ENCODE measurements at regions not wholly inside any gene's neighbourhood (a gene's known extent, or its start where the extent isn't known, plus 50 kb on each side); places are given as distances from the start of the nearest gene placed in this dataset.

- no peaks in the 10 kb centered on the region for H3K4me1 ChIP-seq (ENCODE audit: control insufficient read depth, insufficient read depth, low read length)
- no peaks in the 10 kb centered on the region for H3K36me3 ChIP-seq (ENCODE audit: control insufficient read depth, insufficient read depth, low read length)
- H3K27ac ChIP-seq (ENCODE audit: low read length) = no peak overlapping the region
- DNase-seq = no peak
- no peaks in the 10 kb centered on the region for H3K27me3 ChIP-seq (ENCODE audit: control insufficient read depth, insufficient read depth, low read length)
- no peak overlapping the region for H3K4me3 ChIP-seq (ENCODE audit: low read length)
- no peaks in the 10 kb centered on the region for H3K9me3 ChIP-seq (ENCODE audit: control insufficient read depth, low read depth, low read length)
- WGBS (ENCODE audit: insufficient coverage, low lambda C conversion rate) = 100% methylated on average over 1 of the region's 2 CpGs
Measured at GRCh38 chr6:147037881-147038280, 166.3 kb upstream of the STXBP5 start.

- peaks cover 4% of the 10 kb centered on the region for H3K9me3 ChIP-seq (ENCODE audit: control insufficient read depth, low read depth, low read length)
- 100% methylated on average over 1 of the region's 2 CpGs for WGBS (ENCODE audit: insufficient coverage, low lambda C conversion rate)
- no peak overlapping the region for H3K4me3 ChIP-seq (ENCODE audit: low read length)
- H3K27ac ChIP-seq (ENCODE audit: low read length) = no peak overlapping the region
- H3K36me3 ChIP-seq (ENCODE audit: control insufficient read depth, insufficient read depth, low read length) = no peaks in the 10 kb centered on the region
- no peaks in the 10 kb centered on the region for H3K27me3 ChIP-seq (ENCODE audit: control insufficient read depth, insufficient read depth, low read length)
- no peak for DNase-seq
- no peaks in the 10 kb centered on the region for H3K4me1 ChIP-seq (ENCODE audit: control insufficient read depth, insufficient read depth, low read length)
Measured at GRCh38 chr6:147040121-147040910, 163.9 kb upstream of the STXBP5 start.

GRCh38 chr6:147042679-147043078 lies 161.5 kb upstream of the STXBP5 start:
- Histone ChIP-seq H3K9me3 (ENCODE audit: control insufficient read depth, low read depth, low read length) (peaks cover 4% of the 10 kb centered on the region), H3K27me3 (ENCODE audit: control insufficient read depth, insufficient read depth, low read length) (no peaks in the 10 kb centered on the region), H3K27ac (ENCODE audit: low read length) (no peak overlapping the region), H3K36me3 (ENCODE audit: control insufficient read depth, insufficient read depth, low read length) (no peaks in the 10 kb centered on the region), H3K4me1 (ENCODE audit: control insufficient read depth, insufficient read depth, low read length) (no peaks in the 10 kb centered on the region), H3K4me3 (ENCODE audit: low read length) (no peak overlapping the region)
- no CpG with 5 or more reads among the region's 2 CpGs for WGBS (ENCODE audit: insufficient coverage, low lambda C conversion rate)
- no peak for DNase-seq

- Histone ChIP-seq H3K9me3 (ENCODE audit: control insufficient read depth, low read depth, low read length) (peaks cover 4% of the 10 kb centered on the region), H3K4me3 (ENCODE audit: low read length) (no peak overlapping the region), H3K27ac (ENCODE audit: low read length) (no peak overlapping the region), H3K36me3 (ENCODE audit: control insufficient read depth, insufficient read depth, low read length) (no peaks in the 10 kb centered on the region), H3K27me3 (ENCODE audit: control insufficient read depth, insufficient read depth, low read length) (no peaks in the 10 kb centered on the region), H3K4me1 (ENCODE audit: control insufficient read depth, insufficient read depth, low read length) (no peaks in the 10 kb centered on the region)
- WGBS (ENCODE audit: insufficient coverage, low lambda C conversion rate) = 80% methylated on average over 1 of the region's 5 CpGs
- no peak for DNase-seq
Measured at GRCh38 chr6:147043994-147044477, 160.2 kb upstream of the STXBP5 start.

DNA sequence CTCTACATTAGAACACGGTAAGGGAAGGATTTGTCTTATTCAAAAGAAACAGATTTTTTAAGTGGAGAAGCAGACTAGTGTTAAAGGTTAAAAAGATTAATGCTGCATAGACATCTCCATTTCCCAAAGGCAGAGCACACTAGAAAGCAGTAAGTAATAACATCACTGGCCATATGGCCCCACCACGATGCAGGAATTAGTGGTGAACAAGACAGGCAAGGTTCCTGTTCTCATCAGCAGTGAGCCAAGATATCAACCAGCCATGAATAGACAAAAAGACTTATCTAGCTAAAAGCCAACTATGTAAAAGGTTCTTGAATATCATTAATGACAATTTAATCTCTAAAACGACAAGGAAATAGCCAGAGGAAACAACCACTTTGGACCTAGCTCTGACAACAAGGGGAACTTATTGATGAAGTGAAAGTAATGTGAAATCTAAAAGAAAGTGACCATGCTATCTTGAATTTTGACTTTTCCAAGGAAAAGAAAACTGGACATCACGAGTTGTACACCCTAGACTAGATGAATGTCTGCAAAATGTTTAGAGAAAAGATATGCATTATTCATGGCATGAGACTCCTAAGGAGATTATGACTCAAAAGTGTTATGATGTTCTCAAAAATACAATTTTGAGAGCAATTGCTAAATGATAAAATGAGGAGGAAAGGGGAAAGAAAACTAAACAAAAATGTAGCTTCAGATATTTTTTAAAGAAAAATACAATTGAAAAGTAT lies 157.9 kb upstream of the STXBP5 start:
- DNase-seq = no peak
- Histone ChIP-seq H3K27me3 (ENCODE audit: control insufficient read depth, insufficient read depth, low read length) (no peaks in the 10 kb centered on the region), H3K4me3 (ENCODE audit: low read length) (no peak overlapping the region), H3K36me3 (ENCODE audit: control insufficient read depth, insufficient read depth, low read length) (no peaks in the 10 kb centered on the region), H3K4me1 (ENCODE audit: control insufficient read depth, insufficient read depth, low read length) (no peaks in the 10 kb centered on the region), H3K9me3 (ENCODE audit: control insufficient read depth, low read depth, low read length) (peaks cover 4% of the 10 kb centered on the region), H3K27ac (ENCODE audit: low read length) (no peak overlapping the region)
- 86% methylated on average over 3 of the region's 4 CpGs for WGBS (ENCODE audit: insufficient coverage, low lambda C conversion rate)

GRCh38 chr6:147048930-147049329 lies 155.3 kb upstream of the STXBP5 start:
- DNase-seq = no peak
- Histone ChIP-seq H3K9me3 (ENCODE audit: control insufficient read depth, low read depth, low read length) (peaks cover 4% of the 10 kb centered on the region), H3K4me1 (ENCODE audit: control insufficient read depth, insufficient read depth, low read length) (no peaks in the 10 kb centered on the region), H3K27ac (ENCODE audit: low read length) (no peak overlapping the region), H3K27me3 (ENCODE audit: control insufficient read depth, insufficient read depth, low read length) (no peaks in the 10 kb centered on the region), H3K36me3 (ENCODE audit: control insufficient read depth, insufficient read depth, low read length) (no peaks in the 10 kb centered on the region), H3K4me3 (ENCODE audit: low read length) (no peak overlapping the region)
- 80% methylated on average over 1 of the region's 3 CpGs for WGBS (ENCODE audit: insufficient coverage, low lambda C conversion rate)

- DNase-seq = no peak
- Histone ChIP-seq H3K4me1 (ENCODE audit: control insufficient read depth, insufficient read depth, low read length) (no peaks in the 10 kb centered on the region), H3K27me3 (ENCODE audit: control insufficient read depth, insufficient read depth, low read length) (no peaks in the 10 kb centered on the region), H3K4me3 (ENCODE audit: low read length) (no peak overlapping the region), H3K36me3 (ENCODE audit: control insufficient read depth, insufficient read depth, low read length) (no peaks in the 10 kb centered on the region), H3K9me3 (ENCODE audit: control insufficient read depth, low read depth, low read length) (no peaks in the 10 kb centered on the region), H3K27ac (ENCODE audit: low read length) (no peak overlapping the region)
- WGBS (ENCODE audit: insufficient coverage, low lambda C conversion rate) = 100% methylated on average over 1 of the region's 2 CpGs
Measured at GRCh38 chr6:147053311-147053921, 150.8 kb upstream of the STXBP5 start.

- H3K36me3 ChIP-seq (ENCODE audit: control insufficient read depth, insufficient read depth, low read length) = no peaks in the 10 kb centered on the region
- DNase-seq = no peak
- WGBS (ENCODE audit: insufficient coverage, low lambda C conversion rate) = 100% methylated on average over 1 of the region's 3 CpGs
Measured at GRCh38 chr6:147054158-147054557, 150.1 kb upstream of the STXBP5 start.

GRCh38 chr6:147054871-147055270 lies 149.3 kb upstream of the STXBP5 start:
- H3K27me3 ChIP-seq (ENCODE audit: control insufficient read depth, insufficient read depth, low read length) = no peaks in the 10 kb centered on the region
- H3K27ac ChIP-seq (ENCODE audit: low read length) = no peak overlapping the region
- no peaks in the 10 kb centered on the region for H3K4me1 ChIP-seq (ENCODE audit: control insufficient read depth, insufficient read depth, low read length)
- H3K4me3 ChIP-seq (ENCODE audit: low read length) = no peak overlapping the region
- no peaks in the 10 kb centered on the region for H3K36me3 ChIP-seq (ENCODE audit: control insufficient read depth, insufficient read depth, low read length)
- WGBS (ENCODE audit: insufficient coverage, low lambda C conversion rate) = 100% methylated on average over 1 of the region's 3 CpGs
- H3K9me3 ChIP-seq (ENCODE audit: control insufficient read depth, low read depth, low read length) = no peaks in the 10 kb centered on the region
- no peak for DNase-seq

More at GRCh38 chr6:147054158-147054557, 150.1 kb upstream of the STXBP5 start:
- no peaks in the 10 kb centered on the region for H3K9me3 ChIP-seq (ENCODE audit: control insufficient read depth, low read depth, low read length)
- no peaks in the 10 kb centered on the region for H3K27me3 ChIP-seq (ENCODE audit: control insufficient read depth, insufficient read depth, low read length)
- H3K27ac ChIP-seq (ENCODE audit: low read length) = no peak overlapping the region
- H3K4me3 ChIP-seq (ENCODE audit: low read length) = no peak overlapping the region
- no peaks in the 10 kb centered on the region for H3K4me1 ChIP-seq (ENCODE audit: control insufficient read depth, insufficient read depth, low read length)

GRCh38 chr6:147055821-147056392 lies 148.3 kb upstream of the STXBP5 start:
- no peaks in the 10 kb centered on the region for H3K27me3 ChIP-seq (ENCODE audit: control insufficient read depth, insufficient read depth, low read length)
- WGBS (ENCODE audit: insufficient coverage, low lambda C conversion rate) = 80% methylated on average over 1 of the region's 8 CpGs
- H3K4me3 ChIP-seq (ENCODE audit: low read length) = no peak overlapping the region
- H3K4me1 ChIP-seq (ENCODE audit: control insufficient read depth, insufficient read depth, low read length) = no peaks in the 10 kb centered on the region
- H3K9me3 ChIP-seq (ENCODE audit: control insufficient read depth, low read depth, low read length) = no peaks in the 10 kb centered on the region
- DNase-seq = no peak
- H3K27ac ChIP-seq (ENCODE audit: low read length) = no peak overlapping the region
- H3K36me3 ChIP-seq (ENCODE audit: control insufficient read depth, insufficient read depth, low read length) = no peaks in the 10 kb centered on the region

Measured in large intestine (tissue), 3 donors.